BLaER1 treated with 17β-estradiol and CSF1 and Interleukin-3, amounts not matched to agents 10 nM and 100 nM (cell line): ENCODE measurements at regions not wholly inside any gene's neighbourhood (a gene's known extent, or its start where the extent isn't known, plus 50 kb on each side); places are given as distances from the start of the nearest gene placed in this dataset.

ENCODE experiments used
- H3K27ac ChIP-seq, 11 experiments: shearing (Covaris generic); formaldehyde crosslinking; 2 replicates each; pipeline ENCODE4 v1.8.1; 2022
- H3K27me3 ChIP-seq, 11 experiments: shearing (Covaris generic); formaldehyde crosslinking; 2 replicates each; pipeline ENCODE4 v1.8.1; 2022
- H3K36me3 ChIP-seq, 11 experiments: shearing (Covaris generic); formaldehyde crosslinking; 2 replicates each; pipeline ENCODE4 v1.8.1; 2022
- H3K4me1 ChIP-seq, 10 experiments: shearing (Covaris generic); formaldehyde crosslinking; 2 replicates each; pipeline ENCODE4 v1.8.1; 2022
- H3K4me2 ChIP-seq, 11 experiments: shearing (Covaris generic); formaldehyde crosslinking; 2 replicates each; pipeline ENCODE4 v1.8.1; 2022
- H3K4me3 ChIP-seq, 10 experiments: shearing (Covaris generic); formaldehyde crosslinking; 2 replicates each; pipeline ENCODE4 v1.8.1; 2022
- H3K9ac ChIP-seq, 11 experiments: shearing (Covaris generic); formaldehyde crosslinking; 2 replicates each; pipeline ENCODE4 v1.8.1; 2022
- H3K9me3 ChIP-seq, 11 experiments: shearing (Covaris generic); formaldehyde crosslinking; replicated peaks in 1 of 11; 2 replicates each; pipeline ENCODE4 v1.8.1; 2022
- H4K20me1 ChIP-seq, 11 experiments: shearing (Covaris generic); formaldehyde crosslinking; 2 replicates each; pipeline ENCODE4 v1.8.1; 2022
- Cebpa-rat ChIP-seq, 11 experiments: shearing (Covaris generic); IDR thresholded peaks; 2 replicates each; pipeline ENCODE4 v1.8.1; 2022

GRCh38 chr3:105040026-105040622 lies 326.6 kb upstream of the ALCAM start:
- Histone ChIP-seq H3K9me3 (no peaks in the 10 kb centered on the region), H4K20me1 (no peaks in the 10 kb centered on the region), H3K4me1 (no peaks in the 10 kb centered on the region), H3K27ac (no peak overlapping the region), H3K36me3 (no peaks in the 10 kb centered on the region), H3K9ac (no peak overlapping the region), H3K27me3 (no peaks in the 10 kb centered on the region), H3K4me2 (no peak overlapping the region), H3K4me3 (no peak overlapping the region)
- TF ChIP-seq Cebpa-rat (IDR thresholded peaks at IDR 0.05) = no peak

- H3K27ac ChIP-seq = no peak overlapping the region
- H3K36me3 ChIP-seq = no peaks in the 10 kb centered on the region
- H4K20me1 ChIP-seq = no peaks in the 10 kb centered on the region
- no peaks in the 10 kb centered on the region for H3K27me3 ChIP-seq
- TF ChIP-seq Cebpa-rat (IDR thresholded peaks at IDR 0.05) = no peak
- H3K9ac ChIP-seq = no peak overlapping the region
- H3K4me3 ChIP-seq = no peak overlapping the region
- no peak overlapping the region for H3K4me2 ChIP-seq
- no peaks in the 10 kb centered on the region for H3K9me3 ChIP-seq
- no peaks in the 10 kb centered on the region for H3K4me1 ChIP-seq
These were observed 324.1 kb upstream of the ALCAM start for GRCh38 chr3:105042586-105042985.

- Histone ChIP-seq H3K4me2 (no peak overlapping the region), H3K27ac (no peak overlapping the region), H3K4me1 (no peaks in the 10 kb centered on the region), H3K36me3 (no peaks in the 10 kb centered on the region), H3K4me3 (no peak overlapping the region), H3K9me3 (no peaks in the 10 kb centered on the region), H3K27me3 (no peaks in the 10 kb centered on the region), H3K9ac (no peak overlapping the region), H4K20me1 (no peaks in the 10 kb centered on the region)
- TF ChIP-seq Cebpa-rat (IDR thresholded peaks at IDR 0.05) = no peak
These were observed 315.6 kb upstream of the ALCAM start for GRCh38 chr3:105051111-105051510.

GRCh38 chr3:105051972-105052371 lies 314.7 kb upstream of the ALCAM start:
- Histone ChIP-seq H3K9me3 (no peaks in the 10 kb centered on the region), H3K4me1 (no peaks in the 10 kb centered on the region), H3K27me3 (no peaks in the 10 kb centered on the region), H3K4me3 (no peak overlapping the region), H3K4me2 (no peak overlapping the region), H3K9ac (no peak overlapping the region), H4K20me1 (no peaks in the 10 kb centered on the region), H3K36me3 (no peaks in the 10 kb centered on the region), H3K27ac (no peak overlapping the region)
- no peak for TF ChIP-seq Cebpa-rat (IDR thresholded peaks at IDR 0.05)

- Histone ChIP-seq H3K36me3 (no peaks in the 10 kb centered on the region), H3K9me3 (no peaks in the 10 kb centered on the region), H3K4me2 (no peak overlapping the region), H3K4me3 (no peak overlapping the region), H3K27me3 (no peaks in the 10 kb centered on the region), H3K27ac (no peak overlapping the region), H3K4me1 (no peaks in the 10 kb centered on the region), H3K9ac (no peak overlapping the region), H4K20me1 (no peaks in the 10 kb centered on the region)
- TF ChIP-seq Cebpa-rat (IDR thresholded peaks at IDR 0.05) = no peak
These were observed 303.9 kb upstream of the ALCAM start for GRCh38 chr3:105062853-105063252.

- Histone ChIP-seq H4K20me1 (no peaks in the 10 kb centered on the region), H3K9me3 (no peaks in the 10 kb centered on the region), H3K9ac (no peak overlapping the region), H3K27me3 (no peaks in the 10 kb centered on the region), H3K4me2 (no peak overlapping the region), H3K36me3 (no peaks in the 10 kb centered on the region), H3K27ac (no peak overlapping the region), H3K4me3 (no peak overlapping the region), H3K4me1 (no peaks in the 10 kb centered on the region)
- TF ChIP-seq Cebpa-rat (IDR thresholded peaks at IDR 0.05) = no peak
These were observed 300.5 kb upstream of the ALCAM start for GRCh38 chr3:105065895-105066839.

DNA sequence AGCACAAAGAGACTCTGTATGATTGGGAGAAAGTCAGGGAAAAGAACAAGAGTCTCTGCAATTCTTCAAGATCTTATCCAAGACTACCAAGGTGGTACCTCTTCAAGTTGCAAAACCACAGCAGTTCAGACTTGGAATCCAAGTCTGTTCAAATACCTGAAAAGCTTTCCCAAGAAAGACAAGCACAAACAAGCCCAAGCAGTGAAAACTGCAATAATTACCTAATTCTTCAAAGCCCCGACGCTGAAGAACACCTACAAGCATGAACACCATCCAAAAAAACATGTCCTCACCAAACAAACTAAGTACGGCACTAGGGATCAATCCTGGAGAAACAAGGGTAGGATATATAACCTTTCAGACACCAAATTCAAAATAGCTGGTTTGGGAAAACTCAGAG lies 299.3 kb upstream of the ALCAM start:
- H3K9me3 ChIP-seq = no peaks in the 10 kb centered on the region
- no peak overlapping the region for H3K27ac ChIP-seq
- H3K4me3 ChIP-seq = no peak overlapping the region
- no peaks in the 10 kb centered on the region for H3K4me1 ChIP-seq
- no peaks in the 10 kb centered on the region for H3K36me3 ChIP-seq
- TF ChIP-seq Cebpa-rat (IDR thresholded peaks at IDR 0.05) = no peak
- H3K27me3 ChIP-seq = no peaks in the 10 kb centered on the region
- H3K4me2 ChIP-seq = no peak overlapping the region
- no peaks in the 10 kb centered on the region for H4K20me1 ChIP-seq
- H3K9ac ChIP-seq = no peak overlapping the region

DNA sequence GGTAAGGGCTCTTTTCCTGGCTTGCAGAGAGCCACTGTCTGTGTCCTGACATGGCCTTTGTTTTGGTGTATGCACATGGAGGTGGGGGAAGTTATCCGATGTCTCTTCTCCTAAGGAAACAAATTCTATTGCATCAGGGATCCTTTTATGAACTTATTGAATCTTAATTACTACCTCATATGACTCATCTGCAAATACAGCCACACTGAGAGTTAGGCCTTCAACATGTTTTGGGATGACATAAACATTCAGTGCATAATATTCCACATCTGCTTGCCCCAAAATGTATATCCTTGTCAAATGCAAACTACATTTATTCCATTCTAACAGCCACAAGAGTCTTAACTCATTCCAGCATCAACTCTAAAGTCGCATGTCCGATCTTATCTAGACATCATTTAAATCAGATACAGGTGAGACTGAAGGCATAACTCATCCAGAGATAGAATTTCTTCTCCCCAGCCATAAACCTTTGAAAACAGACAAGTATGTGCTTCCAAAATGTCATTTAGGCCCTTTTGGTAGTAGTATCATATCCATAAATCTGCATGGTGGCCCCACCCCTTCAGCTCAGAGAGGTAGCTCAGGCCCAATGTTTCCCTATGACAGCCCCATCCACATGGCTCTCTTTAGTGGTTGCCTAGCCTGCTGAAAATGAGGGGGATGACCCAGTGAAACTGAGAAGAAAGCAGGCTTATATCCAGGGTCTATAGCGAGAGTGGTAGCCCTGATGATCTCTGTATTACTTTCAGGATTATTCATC lies 289.5 kb upstream of the ALCAM start:
- H3K27me3 ChIP-seq = no peaks in the 10 kb centered on the region
- H3K4me2 ChIP-seq = no peak overlapping the region
- peaks cover 0 to 9% (median 0%) of the 10 kb centered on the region in 11 experiments; a peak in 3 of 22 replicates for H3K9me3 ChIP-seq
- H3K9ac ChIP-seq = no peak overlapping the region
- H3K27ac ChIP-seq = no peak overlapping the region
- H3K36me3 ChIP-seq = no peaks in the 10 kb centered on the region
- no peak for TF ChIP-seq Cebpa-rat (IDR thresholded peaks at IDR 0.05)
- no peaks in the 10 kb centered on the region for H3K4me1 ChIP-seq
- no peaks in the 10 kb centered on the region for H4K20me1 ChIP-seq
- H3K4me3 ChIP-seq = no peak overlapping the region

DNA sequence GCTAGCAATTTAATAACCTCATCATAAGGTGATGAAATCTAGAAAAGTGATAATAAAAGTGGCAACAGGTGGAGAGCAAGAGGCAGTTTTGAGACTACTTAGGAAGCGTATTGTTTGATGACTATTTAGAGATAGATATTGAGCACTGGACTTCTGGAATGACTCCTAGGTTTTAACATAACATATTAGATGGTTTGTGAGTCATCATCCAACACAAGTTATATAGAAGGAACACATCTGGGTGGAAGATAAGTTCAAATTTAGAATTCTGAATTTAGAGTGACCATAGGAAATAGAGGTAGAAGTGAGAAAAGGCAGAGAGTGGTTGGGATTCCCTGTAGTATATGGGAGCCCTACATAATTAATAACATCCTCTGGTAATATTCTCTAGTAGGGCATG lies 282.8 kb upstream of the ALCAM start:
- H4K20me1 ChIP-seq = no peaks in the 10 kb centered on the region
- peaks cover 0 to 9% (median 0%) of the 10 kb centered on the region in 11 experiments; a peak in 2 of 22 replicates for H3K9me3 ChIP-seq
- no peak overlapping the region for H3K4me3 ChIP-seq
- no peaks in the 10 kb centered on the region for H3K4me1 ChIP-seq
- no peak overlapping the region for H3K27ac ChIP-seq
- no peaks in the 10 kb centered on the region for H3K36me3 ChIP-seq
- TF ChIP-seq Cebpa-rat (IDR thresholded peaks at IDR 0.05) = no peak
- H3K27me3 ChIP-seq = no peaks in the 10 kb centered on the region
- H3K9ac ChIP-seq = no peak overlapping the region
- no peak overlapping the region for H3K4me2 ChIP-seq
